Pancreas (tissue), 10 donors: ENCODE measurements at regions not wholly inside any gene's neighbourhood (a gene's known extent, or its start where the extent isn't known, plus 50 kb on each side); places are given as distances from the start of the nearest gene placed in this dataset.

ENCODE experiments used
- ATAC-seq, 4 donors: fragments of 200-7000 bp; cut with Tn5 transposase; one replicate each; pipeline versions ENCODE4 v1.8.0 to v1.9.1; 2020; ENCODE audit warnings: mild to moderate bottlenecking in 4 of 4, moderate library complexity in 4 of 4
- DNase-seq, 6 donors: peaks; one replicate each; pipeline ENCODE4 v3.0.0-alpha.2; 2020
- FAIRE-seq: peaks from 2 replicates; lab custom pipeline; 2012; peaks lifted over from hg19 to GRCh38; lab: Jason Lieb, UNC
- H3K27ac ChIP-seq, 4 donors: fragments of 200-600 bp; sonication (generic); 1 replicate in 3 of 4; 2 replicates in 1 of 4; pipeline versions ENCODE4 v1.5.0 to v1.8.0; 2020
- H3K27me3 ChIP-seq, 4 donors: fragments of 200-600 bp; one replicate each; pipeline ENCODE4 v1.8.0; 2021
- H3K36me3 ChIP-seq, 3 donors: fragments of 200-600 bp; sonication (generic) in 1 of 3; one replicate each; pipeline versions ENCODE4 v1.5.0 to v1.8.0; 2020 to 2021
- H3K4me1 ChIP-seq, 3 donors: fragments of 200-600 bp; one replicate each; pipeline ENCODE4 v1.8.0; 2021
- H3K4me3 ChIP-seq, 4 donors: fragments of 200-600 bp; sonication (generic) in 2 of 4; one replicate each; pipeline versions ENCODE4 v1.5.0 to v1.8.0; 2020 to 2021
- H3K9me3 ChIP-seq, 4 donors: fragments of 200-600 bp; one replicate each; pipeline ENCODE4 v1.8.0; 2021
- WGBS, 2 donors: extraction: QIAGEN DNeasy Blood & Tissue Kit; methylation state at CpG; one replicate each; pipeline ENCODE4 v1.1.7; 2013; 5-methylcytosine and 5-hydroxymethylcytosine counted together
- intact Hi-C, 3 donors: fragments of 100-400 bp; cut with DNase I; formaldehyde crosslinking; loops; one replicate each; pipeline versions ENCODE4 v1.11.1 to v1.14.2; 2022
- TF ChIP-seq, protein P1 (sequence below), 4 donors: fragments of 200-600 bp; sonication (generic) in 3 of 4; IDR thresholded peaks; one replicate each; pipeline versions ENCODE4 v1.5.0 to v1.8.0; 2021; ENCODE audit warnings: antibody characterized with exemption in 4 of 4
- donor health status: healthy with polysubstance abuse.
- donor health status: DM: no; HTN: no; CAD: no; lungs with moderate emphysema.
- donor health status: DM: no; HTN: no; CAD: no.
- donor health status: control.
- donor health status: control.
- donor health status: Bipolar disorder and iron deficiency.
- donor health status: DM: yes; HTN: yes; CAD: no.
- donor health status: DM: no; HTN: no; CAD: no.
- donor health status: DM: no; HTN: no; CAD: no.
- donor health status: DM: yes; HTN: yes; CAD: no.

DNA sequence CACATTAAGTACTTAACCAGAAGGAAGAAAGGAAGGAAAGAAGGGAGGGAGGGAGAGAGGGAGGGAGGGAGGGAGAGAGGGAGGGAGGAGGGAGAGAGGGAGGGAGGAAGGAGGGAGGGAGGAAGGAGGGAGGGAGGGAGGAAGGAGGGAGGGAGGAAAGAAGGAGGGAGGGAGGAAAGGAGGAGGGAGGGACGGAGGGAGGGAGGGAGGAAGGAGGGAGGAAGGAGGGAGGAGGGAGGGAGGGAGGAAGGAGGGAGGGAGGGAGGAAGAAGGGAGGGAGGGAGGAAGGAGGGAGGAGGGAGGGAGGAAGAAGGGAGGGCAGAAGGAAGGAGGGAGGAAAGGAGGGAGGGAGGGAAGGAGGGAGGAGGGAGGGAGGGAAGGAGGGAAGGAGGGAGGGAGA lies 363.3 kb downstream of the MBD2 start:
- no peaks in the 10 kb centered on the region for H3K9me3 ChIP-seq
- TF ChIP-seq, protein P1, sequence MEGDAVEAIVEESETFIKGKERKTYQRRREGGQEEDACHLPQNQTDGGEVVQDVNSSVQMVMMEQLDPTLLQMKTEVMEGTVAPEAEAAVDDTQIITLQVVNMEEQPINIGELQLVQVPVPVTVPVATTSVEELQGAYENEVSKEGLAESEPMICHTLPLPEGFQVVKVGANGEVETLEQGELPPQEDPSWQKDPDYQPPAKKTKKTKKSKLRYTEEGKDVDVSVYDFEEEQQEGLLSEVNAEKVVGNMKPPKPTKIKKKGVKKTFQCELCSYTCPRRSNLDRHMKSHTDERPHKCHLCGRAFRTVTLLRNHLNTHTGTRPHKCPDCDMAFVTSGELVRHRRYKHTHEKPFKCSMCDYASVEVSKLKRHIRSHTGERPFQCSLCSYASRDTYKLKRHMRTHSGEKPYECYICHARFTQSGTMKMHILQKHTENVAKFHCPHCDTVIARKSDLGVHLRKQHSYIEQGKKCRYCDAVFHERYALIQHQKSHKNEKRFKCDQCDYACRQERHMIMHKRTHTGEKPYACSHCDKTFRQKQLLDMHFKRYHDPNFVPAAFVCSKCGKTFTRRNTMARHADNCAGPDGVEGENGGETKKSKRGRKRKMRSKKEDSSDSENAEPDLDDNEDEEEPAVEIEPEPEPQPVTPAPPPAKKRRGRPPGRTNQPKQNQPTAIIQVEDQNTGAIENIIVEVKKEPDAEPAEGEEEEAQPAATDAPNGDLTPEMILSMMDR (IDR thresholded peaks at IDR 0.05) = no peak
- no peak for DNase-seq

GRCh38 chr18:53859764-53860163 lies 364.7 kb downstream of the MBD2 start:
- DNase-seq = no peak
- FAIRE-seq = no peak
- Histone ChIP-seq H3K27ac (no peak overlapping the region), H3K36me3 (no peaks in the 10 kb centered on the region), H3K4me3 (no peak overlapping the region), H3K27me3 (no peaks in the 10 kb centered on the region), H3K9me3 (no peaks in the 10 kb centered on the region), H3K4me1 (no peaks in the 10 kb centered on the region)
- intact Hi-C loops = no loop called here
- TF ChIP-seq, protein P1 (IDR thresholded peaks at IDR 0.05) = no peak
- ATAC-seq = no peak
- WGBS, 2 donors = 87 to 89% methylated on average over 1 of the region's 1 CpG

More for the DNA sequence above, 363.3 kb downstream of the MBD2 start:
- WGBS, 2 donors = no CpG with 5 or more reads among the region's 1 CpG
- H3K4me3 ChIP-seq = no peak overlapping the region
- ATAC-seq (no peak), FAIRE-seq (no peak)
- intact Hi-C loops = no loop called here
- no peaks in the 10 kb centered on the region for H3K27me3 ChIP-seq
- no peaks in the 10 kb centered on the region for H3K36me3 ChIP-seq
- no peaks in the 10 kb centered on the region for H3K4me1 ChIP-seq
- no peak overlapping the region for H3K27ac ChIP-seq

- TF ChIP-seq, protein P1 (IDR thresholded peaks at IDR 0.05) = no peak
- FAIRE-seq (no peak), DNase-seq (no peak), ATAC-seq (no peak)
- Histone ChIP-seq H3K4me3 (no peak overlapping the region), H3K9me3 (no peaks in the 10 kb centered on the region), H3K27me3 (no peaks in the 10 kb centered on the region), H3K4me1 (no peaks in the 10 kb centered on the region), H3K36me3 (no peaks in the 10 kb centered on the region), H3K27ac (no peak overlapping the region)
- intact Hi-C loops = no loop called here
Observed at GRCh38 chr18:53850902-53851301, 373.6 kb downstream of the MBD2 start.

- Histone ChIP-seq H3K27ac (no peak overlapping the region), H3K9me3 (no peaks in the 10 kb centered on the region), H3K36me3 (no peaks in the 10 kb centered on the region), H3K4me3 (no peak overlapping the region), H3K27me3 (no peaks in the 10 kb centered on the region), H3K4me1 (no peaks in the 10 kb centered on the region)
- intact Hi-C loops = no loop called here
- ATAC-seq = no peak
- FAIRE-seq = no peak
- TF ChIP-seq, protein P1 (IDR thresholded peaks at IDR 0.05) = no peak
- DNase-seq = no peak
- WGBS, 2 donors = 33 to 41% methylated on average over 1 of the region's 1 CpG
Observed at GRCh38 chr18:53843763-53844162, 380.7 kb downstream of the MBD2 start.

DNA sequence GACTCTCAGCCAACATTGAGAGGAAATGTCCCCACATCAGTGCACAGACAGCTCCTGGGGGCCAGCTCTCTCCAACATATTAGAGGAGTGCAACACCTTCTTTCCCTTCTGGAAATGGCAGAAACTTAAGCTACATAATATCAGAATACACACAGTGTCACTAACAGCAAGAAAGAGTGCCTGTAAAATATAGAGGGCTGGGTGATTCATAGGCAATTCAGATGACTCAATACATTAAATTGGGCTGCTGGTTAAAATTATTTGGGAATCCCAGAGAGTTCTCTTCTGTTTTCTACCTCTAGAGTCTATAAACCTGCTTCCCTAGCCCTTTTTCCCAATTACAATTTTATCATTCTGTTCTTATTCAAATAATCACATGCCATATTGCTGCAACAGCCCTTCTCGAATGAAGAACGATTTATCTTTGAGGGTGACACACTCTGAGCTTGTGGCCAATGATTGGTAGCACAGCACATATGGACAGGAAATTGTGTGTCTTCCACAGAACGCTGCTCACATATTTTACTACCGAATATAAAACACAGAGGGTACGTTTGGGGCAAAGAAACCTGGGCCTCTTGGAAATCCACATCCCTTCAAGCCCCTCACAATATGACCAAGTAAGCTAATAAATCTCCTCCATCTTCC lies 381.2 kb downstream of the MBD2 start:
- ATAC-seq (no peak), FAIRE-seq (no peak), DNase-seq (no peak)
- Histone ChIP-seq H3K27ac (no peak overlapping the region), H3K4me3 (no peak overlapping the region), H3K4me1 (no peaks in the 10 kb centered on the region), H3K9me3 (no peaks in the 10 kb centered on the region), H3K36me3 (no peaks in the 10 kb centered on the region), H3K27me3 (no peaks in the 10 kb centered on the region)
- 55 to 68% methylated on average over 5 of the region's 5 CpGs for WGBS, 2 donors
- TF ChIP-seq, protein P1 (IDR thresholded peaks at IDR 0.05) = no peak
- intact Hi-C loops = no loop called here
